ENCODE measurements at regions not wholly inside any gene's neighbourhood (a gene's known extent, or its start where the extent isn't known, plus 50 kb on each side); places are given as distances from the start of the nearest gene placed in this dataset.

DNA sequence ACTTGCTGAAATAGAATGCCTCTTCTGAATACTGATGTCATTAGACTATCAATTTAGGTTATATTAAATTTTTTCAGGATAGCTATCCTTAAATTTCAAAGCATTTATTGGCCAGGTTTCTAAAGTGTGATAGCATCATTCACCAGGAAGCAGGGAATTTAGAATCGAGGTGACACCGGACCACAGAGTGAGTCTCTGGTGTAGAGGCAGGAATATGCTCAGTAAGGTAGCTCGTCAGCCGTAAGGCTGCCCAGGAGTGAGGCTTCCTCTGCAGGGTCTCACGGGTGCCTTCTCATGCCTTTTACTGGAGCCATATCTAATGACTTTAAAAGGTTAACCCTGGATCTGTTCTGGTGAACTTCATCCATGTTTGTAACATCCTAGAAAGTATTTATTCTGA is 170.8 kb upstream of the KLF14 start:
- no peak overlapping the region for H3K9ac ChIP-seq (ENCODE audit: insufficient read depth, low read length)
- peaks cover 3% of the 10 kb centered on the region for H4K20me1 ChIP-seq (ENCODE audit: control insufficient read depth, extremely low read depth, insufficient read depth, low read length)
- H3K27me3 ChIP-seq (ENCODE audit: control insufficient read depth, insufficient read depth, low read length), result no peaks in the 10 kb centered on the region
- no peaks in the 10 kb centered on the region for H3K9me3 ChIP-seq (ENCODE audit: control insufficient read depth, insufficient read depth, low read depth, low read length)
- H3K4me2 ChIP-seq (ENCODE audit: extremely low read depth, insufficient read depth, low read length), result peak overlapping the region; percentile 51
- no peak overlapping the region for H2AFZ ChIP-seq (ENCODE audit: low read length)
- H3K36me3 ChIP-seq (ENCODE audit: control insufficient read depth, insufficient read depth, low read length), result peaks cover 28% of the 10 kb centered on the region
- H3K27ac ChIP-seq (ENCODE audit: insufficient read depth, low read length), result peak overlapping the region; percentile 88
- peaks cover 96% of the 10 kb centered on the region for H3K79me2 ChIP-seq (ENCODE audit: control insufficient read depth, insufficient read depth, low read length)
- peak overlapping the region in 3 of 4 experiments; percentile 9 to 31 (median 21) for H3K4me3 ChIP-seq (replicated peaks in 1 of 4; ENCODE audit: control extremely low read depth in 1 of 4, insufficient read depth in 1 of 4, low read depth in 3 of 4, low read length in 4 of 4)
- TF ChIP-seq EZH2 (IDR thresholded peaks at IDR 0.05; ENCODE audit: low read length, missing control alignments), result no peak
- TF ChIP-seq, protein P1, sequence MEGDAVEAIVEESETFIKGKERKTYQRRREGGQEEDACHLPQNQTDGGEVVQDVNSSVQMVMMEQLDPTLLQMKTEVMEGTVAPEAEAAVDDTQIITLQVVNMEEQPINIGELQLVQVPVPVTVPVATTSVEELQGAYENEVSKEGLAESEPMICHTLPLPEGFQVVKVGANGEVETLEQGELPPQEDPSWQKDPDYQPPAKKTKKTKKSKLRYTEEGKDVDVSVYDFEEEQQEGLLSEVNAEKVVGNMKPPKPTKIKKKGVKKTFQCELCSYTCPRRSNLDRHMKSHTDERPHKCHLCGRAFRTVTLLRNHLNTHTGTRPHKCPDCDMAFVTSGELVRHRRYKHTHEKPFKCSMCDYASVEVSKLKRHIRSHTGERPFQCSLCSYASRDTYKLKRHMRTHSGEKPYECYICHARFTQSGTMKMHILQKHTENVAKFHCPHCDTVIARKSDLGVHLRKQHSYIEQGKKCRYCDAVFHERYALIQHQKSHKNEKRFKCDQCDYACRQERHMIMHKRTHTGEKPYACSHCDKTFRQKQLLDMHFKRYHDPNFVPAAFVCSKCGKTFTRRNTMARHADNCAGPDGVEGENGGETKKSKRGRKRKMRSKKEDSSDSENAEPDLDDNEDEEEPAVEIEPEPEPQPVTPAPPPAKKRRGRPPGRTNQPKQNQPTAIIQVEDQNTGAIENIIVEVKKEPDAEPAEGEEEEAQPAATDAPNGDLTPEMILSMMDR (conservative IDR thresholded peaks at IDR 0.05 in 1 of 2, IDR thresholded peaks at IDR 0.05 in 1 of 2; ENCODE audit: low read depth in 1 of 2, low read length in 2 of 2), result no peak
- DNase-seq (ENCODE audit: low read depth in 2 of 2), result no peak
- H3K4me1 ChIP-seq (ENCODE audit: control insufficient read depth, extremely low read depth, insufficient read depth, low read length), result peaks cover 47% of the 10 kb centered on the region

DNA sequence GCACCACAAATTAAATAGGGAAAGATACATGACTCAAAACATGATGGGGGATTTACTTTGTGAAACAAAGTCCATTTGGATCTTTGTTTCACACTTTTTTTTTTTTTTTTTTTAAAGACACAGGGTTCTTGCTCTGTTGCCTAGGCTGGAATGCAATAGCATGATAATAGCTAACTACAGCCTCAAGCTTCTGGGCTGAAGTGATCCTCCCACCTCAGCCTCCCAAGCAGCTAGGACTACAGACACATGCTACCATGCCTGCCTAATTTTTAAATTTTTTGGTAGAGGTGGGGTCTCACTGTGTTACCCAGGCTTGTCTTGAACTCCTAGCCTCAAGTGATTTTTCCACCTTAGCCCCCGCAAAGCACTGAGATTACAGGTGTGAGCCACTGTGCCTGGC is 172.6 kb upstream of the KLF14 start:
- peak overlapping the region; percentile 29 for H3K27ac ChIP-seq (ENCODE audit: insufficient read depth, low read length)
- H3K4me1 ChIP-seq (ENCODE audit: control insufficient read depth, extremely low read depth, insufficient read depth, low read length), result peaks cover 34% of the 10 kb centered on the region
- H2AFZ ChIP-seq (ENCODE audit: low read length), result no peak overlapping the region
- H3K4me2 ChIP-seq (ENCODE audit: extremely low read depth, insufficient read depth, low read length), result peak overlapping the region; percentile 83
- DNase-seq (ENCODE audit: low read depth in 2 of 2), result no peak
- no peak overlapping the region for H3K9ac ChIP-seq (ENCODE audit: insufficient read depth, low read length)
- peaks cover 21% of the 10 kb centered on the region for H3K36me3 ChIP-seq (ENCODE audit: control insufficient read depth, insufficient read depth, low read length)
- H4K20me1 ChIP-seq (ENCODE audit: control insufficient read depth, extremely low read depth, insufficient read depth, low read length), result peaks cover 3% of the 10 kb centered on the region
- H3K9me3 ChIP-seq (ENCODE audit: control insufficient read depth, insufficient read depth, low read depth, low read length), result no peaks in the 10 kb centered on the region
- peak overlapping the region in 3 of 4 experiments; percentile 12 to 39 (median 27) for H3K4me3 ChIP-seq (replicated peaks in 1 of 4; ENCODE audit: control extremely low read depth in 1 of 4, insufficient read depth in 1 of 4, low read depth in 3 of 4, low read length in 4 of 4)
- H3K27me3 ChIP-seq (ENCODE audit: control insufficient read depth, insufficient read depth, low read length), result no peaks in the 10 kb centered on the region
- peaks cover 96% of the 10 kb centered on the region for H3K79me2 ChIP-seq (ENCODE audit: control insufficient read depth, insufficient read depth, low read length)
- TF ChIP-seq, protein P1 (conservative IDR thresholded peaks at IDR 0.05 in 1 of 2, IDR thresholded peaks at IDR 0.05 in 1 of 2; ENCODE audit: low read depth in 1 of 2, low read length in 2 of 2), result no peak
- TF ChIP-seq EZH2 (IDR thresholded peaks at IDR 0.05; ENCODE audit: low read length, missing control alignments), result no peak

GRCh38 chr7:130907439-130907838 is 173.4 kb upstream of the KLF14 start:
- no peaks in the 10 kb centered on the region for H4K20me1 ChIP-seq (ENCODE audit: control insufficient read depth, extremely low read depth, insufficient read depth, low read length)
- no peak overlapping the region for H3K27ac ChIP-seq (ENCODE audit: insufficient read depth, low read length)
- DNase-seq (ENCODE audit: low read depth in 2 of 2), result peak in 1 of 2 donors; percentile 65
- TF ChIP-seq EZH2 (IDR thresholded peaks at IDR 0.05; ENCODE audit: low read length, missing control alignments), result no peak
- TF ChIP-seq, protein P1 (conservative IDR thresholded peaks at IDR 0.05 in 1 of 2, IDR thresholded peaks at IDR 0.05 in 1 of 2; ENCODE audit: low read depth in 1 of 2, low read length in 2 of 2), result no peak
- H3K9me3 ChIP-seq (ENCODE audit: control insufficient read depth, insufficient read depth, low read depth, low read length), result no peaks in the 10 kb centered on the region
- no peaks in the 10 kb centered on the region for H3K27me3 ChIP-seq (ENCODE audit: control insufficient read depth, insufficient read depth, low read length)
- H3K4me2 ChIP-seq (ENCODE audit: extremely low read depth, insufficient read depth, low read length), result peak overlapping the region; percentile 15
- peaks cover 19% of the 10 kb centered on the region for H3K36me3 ChIP-seq (ENCODE audit: control insufficient read depth, insufficient read depth, low read length)
- H3K79me2 ChIP-seq (ENCODE audit: control insufficient read depth, insufficient read depth, low read length), result peaks cover 96% of the 10 kb centered on the region
- peaks cover 26% of the 10 kb centered on the region for H3K4me1 ChIP-seq (ENCODE audit: control insufficient read depth, extremely low read depth, insufficient read depth, low read length)
- no peak overlapping the region for H2AFZ ChIP-seq (ENCODE audit: low read length)
- H3K4me3 ChIP-seq (replicated peaks in 1 of 4; ENCODE audit: control extremely low read depth in 1 of 4, insufficient read depth in 1 of 4, low read depth in 3 of 4, low read length in 4 of 4), result peak overlapping the region in 2 of 4 experiments; percentile 34 to 47
- no peak overlapping the region for H3K9ac ChIP-seq (ENCODE audit: insufficient read depth, low read length)
